DMS79 treated with DMSO at 0.1 percent for 48 hours (cell line): ENCODE measurements at regions not wholly inside any gene's neighbourhood (a gene's known extent, or its start where the extent isn't known, plus 50 kb on each side); places are given as distances from the start of the nearest gene placed in this dataset.
"Not testable (repeated sequence)": the region's sequence is repeated elsewhere in the genome, so short reads cannot be mapped to it uniquely, and the experiment has no call there.

ENCODE experiments used
- DNase-seq: peaks from one replicate; lab custom pipeline; 2025; lab: John Stamatoyannopoulos, UW

GRCh38 chr7:21318916-21319270 is 109.0 kb upstream of the SP4 start:
- DNase-seq, result no peak

GRCh38 chr7:21326241-21326640 is 101.6 kb upstream of the SP4 start:
- no peak for DNase-seq

GRCh38 chr7:21326921-21327320 is 101.0 kb upstream of the SP4 start:
- no peak for DNase-seq

- no peak for DNase-seq
Measured at GRCh38 chr7:21327422-21328409, 100.2 kb upstream of the SP4 start.

- no peak for DNase-seq
Measured at GRCh38 chr7:21330462-21331178, 97.3 kb upstream of the SP4 start.

GRCh38 chr7:21334906-21335305 is 93.0 kb upstream of the SP4 start:
- DNase-seq, result no peak

- no peak for DNase-seq
Measured at GRCh38 chr7:21336743-21337142, 91.1 kb upstream of the SP4 start.

GRCh38 chr7:21338728-21339164 is 89.1 kb upstream of the SP4 start:
- DNase-seq, result no peak

GRCh38 chr7:21344900-21345299 is 83.0 kb upstream of the SP4 start:
- not testable (repeated sequence) for DNase-seq

GRCh38 chr7:21345361-21345760 is 82.5 kb upstream of the SP4 start:
- DNase-seq, result no peak

- DNase-seq, result no peak
Measured at GRCh38 chr7:21346297-21346696, 81.6 kb upstream of the SP4 start.

- no peak for DNase-seq
Measured at GRCh38 chr7:21352540-21353387, 75.1 kb upstream of the SP4 start.

- DNase-seq, result no peak
Measured at GRCh38 chr7:21353388-21353780, 74.5 kb upstream of the SP4 start.

GRCh38 chr7:21354284-21354683 is 73.6 kb upstream of the SP4 start:
- no peak for DNase-seq

- no peak for DNase-seq
Measured at GRCh38 chr7:21355406-21355874, 72.4 kb upstream of the SP4 start.

GRCh38 chr7:21356616-21357015 is 71.3 kb upstream of the SP4 start:
- DNase-seq, result no peak

- no peak for DNase-seq
Measured at GRCh38 chr7:21357151-21358097, 70.5 kb upstream of the SP4 start.

GRCh38 chr7:21358648-21359047 is 69.2 kb upstream of the SP4 start:
- no peak for DNase-seq

- DNase-seq, result no peak
Measured at GRCh38 chr7:21359163-21359562, 68.7 kb upstream of the SP4 start.

- no peak for DNase-seq
Measured at GRCh38 chr7:21361413-21362125, 66.3 kb upstream of the SP4 start.
